Gastroesophageal sphincter (tissue), 4 donors: ENCODE measurements at regions not wholly inside any gene's neighbourhood (a gene's known extent, or its start where the extent isn't known, plus 50 kb on each side); places are given as distances from the start of the nearest gene placed in this dataset.

ENCODE experiments used
- ATAC-seq: fragments of 150-250 bp; one replicate; pipeline ENCODE4 v1.9.1; 2016; ENCODE audit warnings: mild to moderate bottlenecking, moderate library complexity
- H3K27ac ChIP-seq, 4 donors: fragments of 200-600 bp; sonication (generic) in 3 of 4; 1 replicate in 3 of 4; 2 replicates in 1 of 4; pipeline ENCODE4 v1.5.1; 2016 to 2019
- H3K27me3 ChIP-seq: fragments of 200-600 bp; sonication (generic); one replicate; pipeline ENCODE4 v1.5.1; 2019
- H3K36me3 ChIP-seq, 2 donors: fragments of 200-600 bp; sonication (generic); one replicate each; pipeline ENCODE4 v1.5.1; 2019; ENCODE audit warnings: control low read depth in 1 of 2
- H3K4me1 ChIP-seq, 3 donors: fragments of 200-600 bp; sonication (generic); 1 replicate in 2 of 3; 2 replicates in 1 of 3; pipeline ENCODE4 v1.5.1; 2016 to 2019; ENCODE audit warnings: control low read depth in 2 of 3
- H3K4me3 ChIP-seq, 2 donors: fragments of 200-600 bp; sonication (generic); one replicate each; pipeline ENCODE4 v1.5.1; 2019; ENCODE audit warnings: mild to moderate bottlenecking in 1 of 2, moderate library complexity in 1 of 2
- H3K9me3 ChIP-seq, 3 donors: fragments of 200-600 bp; sonication (generic); one replicate each; pipeline ENCODE4 v1.5.1; 2017 to 2019; ENCODE audit warnings: control low read depth in 2 of 3
- EP300 ChIP-seq: sonication (generic); formaldehyde crosslinking; IDR thresholded peaks from one replicate; pipeline ENCODE4 v1.6.1; 2017; ENCODE audit warnings: antibody characterized with exemption, mild to moderate bottlenecking
- POLR2A ChIP-seq, 2 donors: fragments of 450-650 bp; IDR thresholded peaks; one replicate each; pipeline ENCODE4 v1.6.1; 2017; ENCODE audit warnings: antibody characterized with exemption in 2 of 2, mild to moderate bottlenecking in 2 of 2, moderate library complexity in 1 of 2
- POLR2AphosphoS5 ChIP-seq: sonication (generic); formaldehyde crosslinking; IDR thresholded peaks from one replicate; pipeline ENCODE4 v1.6.1; 2017; ENCODE audit warnings: antibody characterized with exemption
- WGBS, 2 donors: methylation state at CpG; one replicate each; pipeline ENCODE4 v1.1.5; 2018; ENCODE audit warnings: low coverage in 1 of 2; 5-methylcytosine and 5-hydroxymethylcytosine counted together
- TF ChIP-seq, protein P1 (sequence below), 4 experiments: fragments of 200-600 bp in 2 of 4; fragments of 450-650 bp in 2 of 4; sonication (generic) in 1 of 4; IDR thresholded peaks; one replicate each; pipeline ENCODE4 v1.5.1; 2017 to 2019; ENCODE audit warnings: antibody characterized with exemption in 4 of 4, mild to moderate bottlenecking in 2 of 4, moderate library complexity in 2 of 4

DNA sequence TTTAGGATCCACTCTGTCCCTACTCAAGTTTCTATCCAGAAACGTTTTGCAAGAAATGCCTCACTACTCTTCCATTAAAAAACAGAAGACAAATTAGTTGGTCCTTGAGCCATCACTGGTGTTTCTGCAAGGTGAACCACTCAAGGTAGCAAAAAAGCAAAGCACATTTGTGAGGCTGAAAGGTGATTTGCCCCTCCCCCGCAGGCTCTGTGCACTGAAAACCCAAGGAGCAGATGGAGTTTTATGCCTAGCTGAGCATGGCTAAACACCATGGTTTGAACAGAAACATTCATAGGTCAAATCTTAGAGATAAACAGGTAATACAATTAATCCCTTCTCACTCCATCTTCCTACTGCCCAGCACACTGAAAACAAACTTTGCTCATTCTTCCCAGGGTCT lies 538.2 kb upstream of the CDH5 start:
- no peaks in the 10 kb centered on the region for H3K9me3 ChIP-seq
- no peaks in the 10 kb centered on the region for H3K27me3 ChIP-seq
- WGBS, 2 donors = 92% methylated on average over 2 of the region's 2 CpGs; no CpG with 5 or more reads in 1 of the 2 donors
- no peak for ATAC-seq
- TF ChIP-seq POLR2A (IDR thresholded peaks at IDR 0.05) (no peak), EP300 (no peak), POLR2AphosphoS5 (no peak)
- TF ChIP-seq, protein P1, sequence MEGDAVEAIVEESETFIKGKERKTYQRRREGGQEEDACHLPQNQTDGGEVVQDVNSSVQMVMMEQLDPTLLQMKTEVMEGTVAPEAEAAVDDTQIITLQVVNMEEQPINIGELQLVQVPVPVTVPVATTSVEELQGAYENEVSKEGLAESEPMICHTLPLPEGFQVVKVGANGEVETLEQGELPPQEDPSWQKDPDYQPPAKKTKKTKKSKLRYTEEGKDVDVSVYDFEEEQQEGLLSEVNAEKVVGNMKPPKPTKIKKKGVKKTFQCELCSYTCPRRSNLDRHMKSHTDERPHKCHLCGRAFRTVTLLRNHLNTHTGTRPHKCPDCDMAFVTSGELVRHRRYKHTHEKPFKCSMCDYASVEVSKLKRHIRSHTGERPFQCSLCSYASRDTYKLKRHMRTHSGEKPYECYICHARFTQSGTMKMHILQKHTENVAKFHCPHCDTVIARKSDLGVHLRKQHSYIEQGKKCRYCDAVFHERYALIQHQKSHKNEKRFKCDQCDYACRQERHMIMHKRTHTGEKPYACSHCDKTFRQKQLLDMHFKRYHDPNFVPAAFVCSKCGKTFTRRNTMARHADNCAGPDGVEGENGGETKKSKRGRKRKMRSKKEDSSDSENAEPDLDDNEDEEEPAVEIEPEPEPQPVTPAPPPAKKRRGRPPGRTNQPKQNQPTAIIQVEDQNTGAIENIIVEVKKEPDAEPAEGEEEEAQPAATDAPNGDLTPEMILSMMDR (IDR thresholded peaks at IDR 0.05) = no peak
- no peaks in the 10 kb centered on the region for H3K36me3 ChIP-seq
- no peaks in the 10 kb centered on the region for H3K4me1 ChIP-seq
- no peak overlapping the region for H3K4me3 ChIP-seq
- no peak overlapping the region for H3K27ac ChIP-seq

DNA sequence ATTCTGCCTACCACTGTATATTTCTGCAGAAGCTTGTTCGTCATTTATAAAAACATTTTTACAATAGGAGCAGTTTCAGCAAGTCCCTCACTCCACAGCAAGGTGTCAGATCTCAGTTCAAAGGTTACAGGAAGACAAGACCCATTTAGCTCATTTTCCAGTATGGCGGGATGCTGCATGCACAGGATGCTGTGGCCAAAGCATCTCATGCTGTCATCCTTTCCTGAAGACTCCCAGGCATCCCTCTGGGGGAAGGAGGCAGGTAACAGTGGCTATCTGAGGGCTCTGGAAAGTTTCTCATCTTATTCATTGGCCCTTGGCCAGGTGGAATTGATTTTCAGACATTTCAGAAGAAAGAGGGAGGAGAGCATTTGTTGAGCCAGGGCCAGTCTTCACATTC lies 539.3 kb upstream of the CDH5 start:
- WGBS, 2 donors = 100% methylated on average over 2 of the region's 2 CpGs; no CpG with 5 or more reads in 1 of the 2 donors
- Histone ChIP-seq H3K9me3 (peaks cover 0 to 1% (median 0%) of the 10 kb centered on the region in 3 donors), H3K4me1 (no peaks in the 10 kb centered on the region), H3K27me3 (no peaks in the 10 kb centered on the region), H3K4me3 (no peak overlapping the region), H3K36me3 (no peaks in the 10 kb centered on the region), H3K27ac (no peak overlapping the region)
- TF ChIP-seq POLR2A (IDR thresholded peaks at IDR 0.05) (no peak), POLR2AphosphoS5 (no peak), EP300 (no peak)
- TF ChIP-seq, protein P1 (IDR thresholded peaks at IDR 0.05) = no peak
- ATAC-seq = no peak

DNA sequence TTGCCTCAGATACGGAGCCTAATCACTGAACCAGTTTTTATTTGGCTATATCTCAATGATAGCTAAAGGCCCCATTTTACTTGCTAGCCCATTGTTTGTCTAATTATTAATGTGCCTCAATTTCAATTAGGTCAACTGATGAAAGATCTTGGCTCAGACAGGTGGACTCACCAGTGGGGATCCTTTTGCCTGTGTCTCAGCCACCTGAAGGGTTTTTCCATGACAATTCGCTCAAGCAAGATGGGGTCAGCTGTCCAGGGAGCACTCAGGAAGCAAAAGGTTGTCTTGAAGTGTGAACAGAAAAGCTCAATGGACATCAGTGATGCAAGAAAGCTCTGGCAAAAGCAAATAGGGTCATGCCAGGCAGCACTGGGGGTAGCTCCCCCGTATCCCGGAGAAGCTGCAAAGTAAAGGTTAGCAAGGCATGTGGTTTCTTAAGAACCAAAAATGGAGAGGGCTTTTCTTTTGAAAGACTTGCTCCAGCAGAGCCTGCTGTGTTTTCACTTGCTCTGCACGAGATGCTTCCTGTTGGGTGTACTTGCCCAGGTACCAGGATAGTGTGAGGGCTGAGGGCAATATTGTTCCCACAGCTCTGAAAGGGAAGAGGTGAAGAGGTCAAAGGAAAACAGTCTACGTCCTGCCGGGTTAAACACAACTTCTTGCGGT lies 541.2 kb upstream of the CDH5 start:
- H3K27ac ChIP-seq = no peak overlapping the region
- no peaks in the 10 kb centered on the region for H3K27me3 ChIP-seq
- peaks cover 0 to 9% (median 0%) of the 10 kb centered on the region in 3 donors for H3K9me3 ChIP-seq
- no peaks in the 10 kb centered on the region for H3K36me3 ChIP-seq
- TF ChIP-seq, protein P1 (IDR thresholded peaks at IDR 0.05) = no peak
- no peak for TF ChIP-seq POLR2AphosphoS5
- TF ChIP-seq POLR2A (IDR thresholded peaks at IDR 0.05) = no peak
- TF ChIP-seq EP300 = no peak
- WGBS, 2 donors = 83 to 93% methylated on average over 6 to 8 of the region's 8 CpGs
- no peaks in the 10 kb centered on the region for H3K4me1 ChIP-seq
- ATAC-seq = no peak
- H3K4me3 ChIP-seq = no peak overlapping the region

DNA sequence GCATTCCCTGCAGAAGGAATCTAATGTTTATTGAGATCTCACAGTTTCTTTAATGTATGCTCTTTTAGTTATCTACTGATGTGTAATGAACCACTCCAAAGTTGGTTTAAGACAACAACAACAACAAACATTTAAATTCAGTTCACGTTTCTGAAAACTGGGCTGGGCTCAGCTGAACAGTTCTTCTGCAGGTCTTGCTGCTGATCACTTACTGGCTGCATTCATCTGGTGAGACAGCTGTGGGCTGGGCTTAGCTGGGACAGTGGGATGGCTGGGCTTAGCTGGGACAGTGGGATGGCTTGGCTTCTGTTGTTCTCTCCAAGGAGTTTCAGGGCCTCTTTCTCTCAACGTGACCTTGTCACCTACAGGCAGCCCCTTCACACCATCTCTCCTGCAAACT lies 544.3 kb upstream of the CDH5 start:
- no peak for TF ChIP-seq POLR2AphosphoS5
- TF ChIP-seq, protein P1 (IDR thresholded peaks at IDR 0.05) = no peak
- no peak for TF ChIP-seq EP300
- no peak for TF ChIP-seq POLR2A (IDR thresholded peaks at IDR 0.05)
- Histone ChIP-seq H3K4me3 (no peak overlapping the region), H3K9me3 (peaks cover 0 to 9% (median 0%) of the 10 kb centered on the region in 3 donors), H3K36me3 (no peaks in the 10 kb centered on the region), H3K27ac (no peak overlapping the region), H3K4me1 (no peaks in the 10 kb centered on the region), H3K27me3 (no peaks in the 10 kb centered on the region)
- 94 to 100% methylated on average over 2 of the region's 2 CpGs for WGBS, 2 donors
- ATAC-seq = no peak
